GF-D8 (cell line): ENCODE measurements at regions not wholly inside any gene's neighbourhood (a gene's known extent, or its start where the extent isn't known, plus 50 kb on each side); places are given as distances from the start of the nearest gene placed in this dataset.

Source experiments
- DNase-seq: peaks from one replicate; lab custom pipeline; 2025; lab: John Stamatoyannopoulos, UW

GRCh38 chr3:132829101-132829500, 106.9 kb upstream of the NPHP3 start:
- DNase-seq = no peak

- no peak for DNase-seq
These were observed 100.6 kb upstream of the NPHP3 start for GRCh38 chr3:132822837-132823236.

DNA sequence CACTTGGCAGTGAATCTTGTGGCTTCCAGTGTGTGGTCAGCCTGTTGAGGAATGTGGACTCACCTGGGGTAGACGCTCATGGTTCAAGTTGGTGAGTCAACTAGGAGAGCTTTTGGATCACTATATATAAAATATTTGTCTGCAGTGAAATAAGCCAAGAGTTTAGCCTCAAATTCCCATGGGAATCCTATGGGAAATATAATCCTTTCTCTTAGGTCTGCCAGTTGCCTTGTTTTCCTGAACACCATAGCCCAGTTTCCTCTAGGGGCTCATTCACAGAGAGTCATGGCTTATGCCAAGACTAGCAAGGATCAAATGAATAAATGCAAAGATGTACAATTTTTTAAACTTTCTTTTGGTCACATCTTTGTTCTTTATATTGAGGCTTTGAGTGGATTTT, 100.1 kb upstream of the NPHP3 start:
- no peak for DNase-seq

DNA sequence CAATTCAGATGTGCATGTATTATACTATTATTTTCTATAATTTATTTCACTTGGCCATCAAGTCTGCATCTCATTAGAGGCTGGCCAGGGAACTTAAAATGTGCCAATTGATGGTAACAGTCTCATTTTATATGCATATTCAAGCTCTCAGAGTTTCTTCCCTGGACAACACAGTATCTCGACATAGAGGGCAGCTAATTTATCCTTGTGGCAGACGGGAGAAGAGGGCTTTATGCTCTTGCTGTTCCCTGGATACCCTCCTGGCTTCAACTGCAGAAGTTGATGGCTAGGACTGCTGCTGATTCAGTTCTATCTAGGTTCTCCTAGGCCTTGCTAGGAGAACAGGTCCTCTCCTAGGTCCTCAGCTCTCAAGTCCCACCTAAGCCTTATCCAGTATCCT, 99.1 kb upstream of the NPHP3 start:
- DNase-seq = no peak

GRCh38 chr3:132818251-132818650, 96.0 kb upstream of the NPHP3 start:
- no peak for DNase-seq

GRCh38 chr3:132817646-132818177, 95.5 kb upstream of the NPHP3 start:
- DNase-seq = no peak

DNA sequence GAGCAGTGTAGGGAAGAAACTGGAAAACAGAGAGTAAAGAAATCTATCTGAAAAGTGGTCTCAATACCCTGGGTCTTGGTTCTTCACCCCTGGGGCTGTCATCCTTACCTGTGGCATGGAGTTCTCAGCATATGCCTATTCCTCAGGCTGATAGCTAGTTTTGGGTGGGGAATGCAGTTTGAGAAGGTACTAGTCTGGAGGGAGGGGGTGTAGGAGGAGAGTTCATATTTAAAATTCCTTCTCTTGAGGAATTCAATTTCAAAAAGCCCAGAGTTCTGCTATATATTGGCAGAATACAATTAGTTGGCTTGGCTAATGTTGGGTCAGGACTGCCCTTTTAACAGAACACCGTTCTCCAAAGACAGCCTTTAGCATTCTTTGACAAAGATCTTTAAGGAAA, 82.9 kb upstream of the NPHP3 start:
- no peak for DNase-seq

DNA sequence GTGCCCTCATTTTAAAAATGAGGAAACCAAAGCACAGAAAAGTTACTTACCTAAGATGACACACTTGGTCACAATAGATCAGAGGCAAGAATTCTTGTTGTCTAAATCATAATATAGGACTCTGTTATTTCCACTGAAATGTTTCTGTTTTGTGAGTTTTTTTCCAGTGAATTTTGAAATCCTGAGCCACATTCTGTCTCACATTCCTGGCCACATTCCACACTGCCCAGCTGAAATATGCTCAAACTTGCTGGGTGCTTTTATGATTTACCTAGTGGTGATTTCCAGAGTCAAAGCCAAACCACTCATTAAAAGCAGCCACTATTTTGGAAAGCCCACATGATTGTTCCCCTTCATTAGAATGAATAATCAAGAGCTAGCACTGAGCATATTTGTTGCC, 82.3 kb upstream of the NPHP3 start:
- DNase-seq = no peak

DNA sequence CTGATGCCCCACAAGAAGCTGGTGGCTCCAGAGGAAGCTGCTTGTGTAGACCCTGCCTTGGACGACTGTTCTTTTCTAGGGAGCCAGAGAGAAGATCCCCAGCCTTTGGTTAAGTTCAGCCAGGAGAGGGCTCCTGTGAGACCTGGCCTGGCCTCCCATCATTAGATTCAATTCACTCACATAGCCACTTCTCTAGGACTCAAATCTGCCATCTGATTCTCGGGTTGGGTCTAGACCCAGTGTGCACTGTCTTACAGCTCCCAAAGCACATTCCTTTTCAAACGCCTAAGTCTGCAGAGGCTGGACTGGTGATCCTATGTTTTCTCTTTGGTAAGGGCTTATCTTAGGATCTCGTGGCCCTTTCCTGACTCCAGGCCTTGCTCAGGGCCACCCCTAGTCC, 81.7 kb upstream of the NPHP3 start:
- no peak for DNase-seq

DNA sequence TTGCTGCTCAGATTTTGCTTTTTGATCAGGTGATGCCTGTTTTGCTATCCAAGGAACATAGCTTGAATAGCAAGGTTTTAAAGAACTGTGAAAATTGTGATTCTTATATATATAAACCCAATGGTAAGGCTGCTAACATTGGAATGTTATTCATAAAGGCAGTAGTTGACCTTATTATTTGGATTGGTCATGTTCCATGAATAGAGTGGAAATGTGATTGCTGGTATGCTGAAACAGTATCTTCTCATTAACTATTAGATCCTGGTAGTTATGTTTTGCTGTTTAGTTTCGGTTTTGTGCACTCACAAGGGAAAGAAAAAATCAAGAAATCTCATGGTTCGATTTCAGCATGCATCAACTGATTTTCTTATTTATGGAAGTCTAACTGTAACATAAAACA, 78.7 kb upstream of the NPHP3 start:
- DNase-seq = no peak

DNA sequence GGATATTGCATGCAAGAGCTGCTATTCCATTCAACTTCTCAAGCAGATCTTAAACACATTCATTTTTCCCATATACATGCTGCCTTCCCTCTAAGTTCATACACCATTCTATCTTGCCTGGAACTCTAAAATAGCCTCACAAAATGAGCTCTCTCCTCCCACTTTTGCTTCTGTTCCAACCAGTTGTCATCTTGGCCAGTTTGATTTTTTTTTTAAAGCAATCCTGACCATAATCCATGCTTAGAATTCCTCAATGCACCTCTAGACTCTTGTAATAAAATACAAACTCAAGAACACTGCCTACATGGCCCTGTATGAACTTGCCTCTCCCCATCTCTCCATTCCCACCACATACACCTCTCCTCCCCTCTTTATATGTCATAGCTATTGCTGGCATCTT, 68.6 kb upstream of the NPHP3 start:
- DNase-seq = no peak

DNA sequence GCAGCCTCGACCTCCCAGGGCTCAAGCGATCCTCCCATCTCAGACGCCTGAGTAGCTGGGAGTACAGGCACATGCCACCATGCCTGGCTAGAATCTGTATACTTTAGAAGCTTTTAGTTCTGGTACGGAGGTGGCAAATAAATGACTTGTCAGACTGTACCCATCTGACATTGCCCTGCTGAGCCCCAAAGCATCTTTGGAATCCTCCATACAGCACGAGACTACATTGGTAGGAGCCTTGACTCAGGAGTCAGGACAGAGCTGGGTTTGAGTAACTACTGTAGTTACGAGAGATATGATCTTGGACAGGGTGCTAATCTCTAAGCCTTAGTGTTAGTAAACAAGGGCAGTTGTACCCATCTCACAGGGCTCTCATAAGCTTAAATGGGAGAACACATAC, 67.8 kb upstream of the NPHP3 start:
- DNase-seq = no peak

- DNase-seq = no peak
These were observed 66.1 kb upstream of the NPHP3 start for GRCh38 chr3:132788301-132788671.

GRCh38 chr3:132787616-132788300, 65.5 kb upstream of the NPHP3 start:
- DNase-seq = no peak

- DNase-seq = no peak
These were observed 64.7 kb upstream of the NPHP3 start for GRCh38 chr3:132786890-132787289.

- no peak for DNase-seq
These were observed 63.1 kb upstream of the NPHP3 start for GRCh38 chr3:132785292-132785691.

GRCh38 chr3:132784502-132785025, 62.4 kb upstream of the NPHP3 start:
- DNase-seq = no peak

DNA sequence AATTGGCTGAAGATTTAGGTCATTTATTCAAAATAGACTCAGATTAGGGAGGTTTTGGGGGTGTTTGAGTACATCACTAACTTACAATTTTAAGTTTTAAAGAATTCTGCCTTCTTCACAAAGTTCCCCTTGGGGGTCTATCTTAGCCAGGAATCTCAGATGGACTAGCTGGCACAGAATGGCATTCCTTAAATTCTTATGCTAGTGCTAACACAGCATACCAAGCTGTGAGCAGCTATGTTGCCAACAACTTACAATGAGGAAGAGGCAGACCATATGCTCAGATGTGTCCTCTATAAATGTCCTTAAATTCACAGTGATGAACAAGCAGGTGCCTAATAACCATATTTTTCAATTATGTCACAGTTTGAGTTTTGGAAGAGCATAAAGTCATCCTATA, 60.9 kb upstream of the NPHP3 start:
- DNase-seq = no peak

DNA sequence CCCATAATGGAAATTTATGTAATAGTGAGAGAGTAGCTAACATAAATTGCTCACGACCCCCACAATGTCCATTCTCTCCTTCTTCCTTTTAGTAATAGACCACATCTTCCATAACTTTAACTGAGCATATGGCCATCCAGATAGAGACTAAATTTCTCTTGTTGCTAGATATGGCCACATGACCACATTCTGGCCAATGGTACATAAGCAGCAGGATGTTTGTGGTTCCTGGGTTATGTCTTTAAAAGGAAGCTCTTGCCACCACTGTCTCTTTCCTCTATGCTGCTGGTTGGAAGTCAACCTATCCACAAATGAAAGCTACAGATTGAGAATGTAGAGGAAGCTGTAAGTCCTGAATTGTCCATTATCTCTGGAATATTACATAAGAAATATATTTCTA, 59.7 kb upstream of the NPHP3 start:
- no peak for DNase-seq

DNA sequence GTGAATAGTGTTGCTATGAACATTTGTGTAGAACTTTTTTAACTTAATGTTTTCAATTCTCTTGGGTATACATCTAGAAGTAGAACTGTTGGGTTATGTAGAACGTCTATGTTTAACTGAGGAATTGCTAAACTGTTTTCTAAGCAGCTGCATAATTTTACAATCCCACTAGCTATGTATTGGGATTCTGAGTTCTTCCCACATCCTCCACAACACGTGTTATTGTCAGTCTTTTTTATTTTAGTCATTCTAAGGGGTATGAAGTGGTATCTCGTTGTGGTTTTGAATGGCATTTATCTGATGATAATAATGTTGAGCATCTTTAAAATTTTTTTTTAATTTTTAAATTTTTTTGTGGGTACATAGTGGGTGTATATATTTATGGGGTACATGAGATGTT, 55.0 kb upstream of the NPHP3 start:
- DNase-seq = no peak

DNA sequence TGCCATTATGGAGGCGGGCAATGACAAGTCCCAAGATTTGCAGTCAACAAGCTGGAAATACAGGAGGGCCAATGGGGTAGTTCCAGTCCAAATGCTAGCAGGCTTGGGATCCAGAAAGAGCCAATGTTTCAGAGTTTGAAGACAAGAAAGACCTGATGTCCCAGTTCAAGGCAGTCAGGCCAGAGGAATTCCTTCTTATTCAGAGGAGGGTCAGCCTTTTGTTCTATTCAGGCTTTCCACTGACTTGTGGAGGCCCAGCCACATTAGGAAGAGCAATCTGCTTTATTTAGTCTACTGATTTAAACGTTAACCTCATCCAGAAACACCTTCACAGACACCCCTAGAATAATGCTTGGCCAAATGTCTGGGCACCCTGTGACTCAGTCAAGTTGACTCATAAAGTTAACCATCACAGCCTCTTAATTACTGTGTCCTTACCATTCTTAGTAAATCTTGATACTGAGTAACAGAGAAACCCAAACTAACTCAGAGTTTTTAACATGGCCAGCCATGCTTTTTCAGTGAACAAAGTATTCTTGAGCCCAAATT, 50.9 kb upstream of the NPHP3 start:
- DNase-seq = no peak

GRCh38 chr3:132772252-132772651, 50.0 kb upstream of the NPHP3 start:
- no peak for DNase-seq
